Natural killer cell (primary cell): ENCODE measurements at regions not wholly inside any gene's neighbourhood (a gene's known extent, or its start where the extent isn't known, plus 50 kb on each side); places are given as distances from the start of the nearest gene placed in this dataset.

Experiments used
- ATAC-seq, 3 donors: fragments of 150-1000 bp in 2 of 3; fragments of 200-7000 bp in 1 of 3; cut with Tn5 transposase; 1 replicate in 1 of 3; 2 replicates in 2 of 3; pipeline ENCODE4 v1.10.0; 2021; ENCODE audit warnings: mild to moderate bottlenecking in 2 of 3, moderate library complexity in 2 of 3
- DNase-seq, 2 donors: peaks; one replicate each; pipeline versions ENCODE4 v3.0.0 to v3.0.0-alpha.2; 2013 to 2021; ENCODE audit warnings: mixed read lengths in 1 of 2
- H3K27ac ChIP-seq: one replicate; pipeline ENCODE4 v1.5.1; 2013; ENCODE audit warnings: mild to moderate bottlenecking, low read length
- H3K27me3 ChIP-seq: one replicate; pipeline ENCODE4 v1.6.1; 2013; ENCODE audit warnings: low read length; ENCODE audit not compliant: control insufficient read depth, insufficient read depth
- H3K36me3 ChIP-seq: one replicate; pipeline ENCODE4 v1.6.1; 2013; ENCODE audit warnings: low read length; ENCODE audit not compliant: control insufficient read depth, insufficient read depth
- H3K4me1 ChIP-seq: one replicate; pipeline ENCODE4 v1.6.1; 2013; ENCODE audit warnings: low read length; ENCODE audit not compliant: control insufficient read depth, insufficient read depth
- H3K4me3 ChIP-seq: one replicate; pipeline ENCODE4 v1.5.1; 2013; ENCODE audit warnings: low read length
- H3K9me3 ChIP-seq: one replicate; pipeline ENCODE4 v1.6.1; 2013; ENCODE audit warnings: low read length; ENCODE audit not compliant: control insufficient read depth, insufficient read depth
- H3K27ac Mint-ChIP-seq, 2 donors: one replicate each; pipeline ENCODE4 v1.8.0; 2022; ENCODE audit warnings: mild to moderate bottlenecking in 2 of 2, mixed read lengths in 2 of 2, moderate library complexity in 1 of 2
- H3K27me3 Mint-ChIP-seq, 2 donors: one replicate each; pipeline ENCODE4 v1.8.0; 2022; ENCODE audit warnings: low read depth in 2 of 2, mixed read lengths in 2 of 2
- H3K36me3 Mint-ChIP-seq: one replicate; pipeline ENCODE4 v1.8.0; 2022; ENCODE audit warnings: mixed read lengths
- H3K4me1 Mint-ChIP-seq, 2 donors: one replicate each; pipeline ENCODE4 v1.8.0; 2022; ENCODE audit warnings: mixed read lengths in 2 of 2
- H3K4me3 Mint-ChIP-seq: one replicate; pipeline ENCODE4 v1.8.0; 2022; ENCODE audit warnings: mild to moderate bottlenecking, moderate library complexity, mixed read lengths
- H3K9me3 Mint-ChIP-seq, 2 donors: one replicate each; pipeline ENCODE4 v1.8.0; 2022; ENCODE audit warnings: mixed read lengths in 2 of 2
- CTCF ChIP-seq: fragments of 200-600 bp; IDR thresholded peaks from one replicate; pipeline ENCODE4 v1.8.0; 2022; ENCODE audit warnings: antibody characterized with exemption
- WGBS: methylation state at CpG from one replicate; pipeline ENCODE4 v1.1.7; 2013; ENCODE audit warnings: missing lambda C conversion rate; ENCODE audit not compliant: insufficient coverage; 5-methylcytosine and 5-hydroxymethylcytosine counted together
- intact Hi-C: fragments of 100-400 bp; cut with micrococcal nuclease; formaldehyde crosslinking; loops from one replicate; pipeline ENCODE4 v1.14.2; 2022

- WGBS: 70% methylated on average over 7 of the region's 7 CpGs
- no peak for DNase-seq
- Mint-ChIP-seq H3K4me1 (no peaks in the 10 kb centered on the region), H3K27ac (no peak overlapping the region), H3K27me3 (no peaks in the 10 kb centered on the region), H3K4me3 (no peak overlapping the region), H3K9me3 (no peaks in the 10 kb centered on the region), H3K36me3 (no peaks in the 10 kb centered on the region)
- TF ChIP-seq CTCF: no peak
- no peaks in the 10 kb centered on the region for H3K36me3 ChIP-seq
- no peaks in the 10 kb centered on the region for H3K9me3 ChIP-seq
- no peak for ATAC-seq
- no peaks in the 10 kb centered on the region for H3K27me3 ChIP-seq
- H3K4me1 ChIP-seq: no peaks in the 10 kb centered on the region
- H3K27ac ChIP-seq: no peak overlapping the region
- H3K4me3 ChIP-seq: no peak overlapping the region
- intact Hi-C loops: loop anchor here (2.0 to 5.0 kb wide), 2 partner anchors 566 to 715 kb away; partner anchors contain the start of gene MEX3B
Measured at GRCh38 chr15:81481346-81481745, 107.3 kb upstream of the TMC3 start.

- no peaks in the 10 kb centered on the region for H3K4me1 ChIP-seq
- no peak overlapping the region for H3K4me3 Mint-ChIP-seq
- H3K27ac Mint-ChIP-seq: no peak overlapping the region
- no peak overlapping the region for H3K4me3 ChIP-seq
- 30% methylated on average over 4 of the region's 7 CpGs for WGBS
- H3K27ac ChIP-seq: no peak overlapping the region
- no peaks in the 10 kb centered on the region for H3K36me3 ChIP-seq
- no peaks in the 10 kb centered on the region for H3K36me3 Mint-ChIP-seq
- H3K27me3 Mint-ChIP-seq: no peaks in the 10 kb centered on the region
- H3K4me1 Mint-ChIP-seq: no peaks in the 10 kb centered on the region
- intact Hi-C loops: loop anchor here (2.0 to 5.0 kb wide), 2 partner anchors 567 to 716 kb away; partner anchors contain the start of gene MEX3B
- DNase-seq: peak in 1 of 2 donors; percentile 71
- H3K27me3 ChIP-seq: no peaks in the 10 kb centered on the region
- ATAC-seq: peak; percentile 31 to 75 (median 66)
- H3K9me3 Mint-ChIP-seq: no peaks in the 10 kb centered on the region
- no peaks in the 10 kb centered on the region for H3K9me3 ChIP-seq
- peak; percentile 95 for TF ChIP-seq CTCF
Measured at GRCh38 chr15:81480645-81481053, 106.6 kb upstream of the TMC3 start.

- intact Hi-C loops: no loop called here
- no peaks in the 10 kb centered on the region for H3K9me3 ChIP-seq
- peaks cover 2% of the 10 kb centered on the region for H3K27me3 ChIP-seq
- H3K27ac ChIP-seq: no peak overlapping the region
- no peak overlapping the region for H3K4me3 ChIP-seq
- Mint-ChIP-seq H3K9me3 (no peaks in the 10 kb centered on the region), H3K4me3 (no peak overlapping the region), H3K27ac (no peak overlapping the region), H3K4me1 (no peaks in the 10 kb centered on the region), H3K27me3 (peaks cover 0 to 6% of the 10 kb centered on the region in 2 donors), H3K36me3 (no peaks in the 10 kb centered on the region)
- ATAC-seq (no peak), DNase-seq (no peak)
- 91% methylated on average over 1 of the region's 2 CpGs for WGBS
- no peaks in the 10 kb centered on the region for H3K36me3 ChIP-seq
- H3K4me1 ChIP-seq: no peaks in the 10 kb centered on the region
- no peak for TF ChIP-seq CTCF
Measured at GRCh38 chr15:81478354-81478753, 104.3 kb upstream of the TMC3 start.

GRCh38 chr15:81475926-81476325 is 101.9 kb upstream of the TMC3 start:
- Mint-ChIP-seq H3K9me3 (no peaks in the 10 kb centered on the region), H3K36me3 (no peaks in the 10 kb centered on the region), H3K4me1 (no peaks in the 10 kb centered on the region), H3K27ac (no peak overlapping the region), H3K4me3 (no peak overlapping the region), H3K27me3 (peaks cover 5 to 25% of the 10 kb centered on the region in 2 donors)
- no peaks in the 10 kb centered on the region for H3K4me1 ChIP-seq
- no peaks in the 10 kb centered on the region for H3K9me3 ChIP-seq
- WGBS: no CpG with 5 or more reads among the region's 1 CpG
- intact Hi-C loops: no loop called here
- no peak for ATAC-seq
- DNase-seq: no peak
- no peak overlapping the region for H3K27ac ChIP-seq
- H3K36me3 ChIP-seq: no peaks in the 10 kb centered on the region
- no peak for TF ChIP-seq CTCF
- H3K27me3 ChIP-seq: peaks cover 2% of the 10 kb centered on the region
- H3K4me3 ChIP-seq: no peak overlapping the region
